K562 (cell line): ENCODE measurements at regions not wholly inside any gene's neighbourhood (a gene's known extent, or its start where the extent isn't known, plus 50 kb on each side); places are given as distances from the start of the nearest gene placed in this dataset.

ENCODE experiments used
- ATAC-seq: fragments of 200-7000 bp; cut with Tn5 transposase; 3 replicates; pipeline ENCODE4 v1.9.1; 2020; ENCODE audit warnings: moderate library complexity
- BruUV-seq: library from RNA; stranded (reverse); fragments of 400-500 nt; replicated peaks from 2 replicates; lab custom pipeline; 2021; lab: Mats Ljungman, UMichigan
- CTCF ChIA-PET: fragments of 300-600 bp; formaldehyde crosslinking; extraction: SDS; loops from one replicate; lab custom pipeline; 2021; ENCODE audit warnings: low intra/inter-chr PET ratio; lab: Yijun Ruan, JAX
- POLR2A ChIA-PET: fragments of 300-600, 350-650 bp; sonication (Branson Sonifier 250); formaldehyde crosslinking; extraction: SDS; loops from one replicate; lab custom pipeline; 2021; ENCODE audit warnings: antibody characterized with exemption, inconsistent platforms; lab: Yijun Ruan, JAX
- DNase-seq, 4 experiments: peaks; one replicate each; pipeline versions ENCODE4 v3.0.0 to v3.0.0-alpha.2; 2011 to 2018; ENCODE audit warnings: low spot score in 3 of 4, mixed read lengths in 3 of 4; ENCODE audit errors: extremely low read depth in 1 of 4
- FAIRE-seq: peaks from 2 replicates; lab custom pipeline; 2011; peaks lifted over from hg19 to GRCh38; lab: Jason Lieb, UNC
- H2AFZ ChIP-seq: 2 replicates; pipeline ENCODE4 v1.6.0; 2011; ENCODE audit warnings: low read depth, low read length, control low read depth, inconsistent platforms
- H3K27ac ChIP-seq: fragments of 200-600 bp; 3 replicates; pipeline ENCODE4 v1.8.0; 2011; ENCODE audit warnings: low read depth, mild to moderate bottlenecking, control low read depth, inconsistent platforms, low read length, moderate library complexity, mixed read lengths; ENCODE audit errors: extremely low read depth
- H3K27me3 ChIP-seq, 2 experiments: fragments of 300-600 bp in 1 of 2; 2 replicates in 1 of 2; 3 replicates in 1 of 2; pipeline versions ENCODE4 v1.6.0 to v1.8.0; 2011; ENCODE audit warnings: inconsistent platforms in 2 of 2, low read length in 2 of 2, mild to moderate bottlenecking in 1 of 2, mixed read lengths in 1 of 2, moderate library complexity in 1 of 2; ENCODE audit not compliant: control insufficient read depth in 2 of 2, insufficient read depth in 2 of 2
- H3K36me3 ChIP-seq: fragments of 300-600 bp; 3 replicates; pipeline ENCODE4 v1.8.0; 2011; ENCODE audit warnings: mild to moderate bottlenecking, low read length, inconsistent platforms; ENCODE audit not compliant: control insufficient read depth, insufficient read depth
- H3K4me1 ChIP-seq, 2 experiments: fragments of 200-600 bp in 1 of 2; replicated peaks in 1 of 2; 2 replicates in 1 of 2; 3 replicates in 1 of 2; pipeline versions ENCODE4 v1.5.1 to v1.8.0; 2011; ENCODE audit warnings: inconsistent platforms in 2 of 2, low read length in 2 of 2, mild to moderate bottlenecking in 1 of 2, mixed read lengths in 1 of 2, moderate library complexity in 1 of 2; ENCODE audit not compliant: control insufficient read depth in 2 of 2, insufficient read depth in 2 of 2
- H3K4me2 ChIP-seq: 2 replicates; pipeline ENCODE4 v1.6.1; 2011; ENCODE audit warnings: low read length, control low read depth, inconsistent platforms, mixed read lengths; ENCODE audit not compliant: insufficient read depth
- H3K4me3 ChIP-seq: fragments of 200-600 bp; sonication (generic), shearing (Covaris generic); 2 replicates; pipeline ENCODE4 v1.5.1; 2016; ENCODE audit warnings: control low read depth, inconsistent platforms
- H3K79me2 ChIP-seq: fragments of 200-600 bp; 3 replicates; pipeline ENCODE4 v1.8.0; 2011; ENCODE audit warnings: low read length, inconsistent platforms; ENCODE audit not compliant: control insufficient read depth, insufficient read depth
- H3K9ac ChIP-seq, 2 experiments: 2 replicates each; pipeline versions ENCODE4 v1.6.0 to v1.6.1; 2011; ENCODE audit warnings: low read depth in 2 of 2, low read length in 2 of 2, control low read depth in 1 of 2, inconsistent platforms in 1 of 2, mild to moderate bottlenecking in 1 of 2, mixed read lengths in 1 of 2; ENCODE audit not compliant: insufficient read depth in 1 of 2
- H3K9me1 ChIP-seq: one replicate; pipeline ENCODE4 v1.6.0; 2011; ENCODE audit warnings: inconsistent platforms, mild to moderate bottlenecking, low read length, moderate library complexity; ENCODE audit not compliant: control insufficient read depth, insufficient read depth
- H3K9me3 ChIP-seq: replicated peaks from 2 replicates; pipeline ENCODE4 v1.5.1; 2011; ENCODE audit warnings: low read depth, low read length, inconsistent platforms; ENCODE audit not compliant: control insufficient read depth, insufficient read depth
- H4K20me1 ChIP-seq: replicated peaks from 2 replicates; pipeline ENCODE4 v1.6.1; 2011; ENCODE audit warnings: low read length, inconsistent platforms, mixed read lengths; ENCODE audit not compliant: control insufficient read depth, insufficient read depth
- BACH1 ChIP-seq: fragments of 200-800 bp; sonication (Bioruptor generic); IDR thresholded peaks from 2 replicates; pipeline ENCODE4 v1.6.1; 2016; ENCODE audit warnings: missing genetic modification characterization, missing compliant biosample characterization
- BCL6 ChIP-seq: fragments of 250-450 bp; sonication (Bioruptor Pico); IDR thresholded peaks from 2 replicates; pipeline ENCODE4 v1.4.0; 2020
- CC2D1A ChIP-seq: fragments of 450-650 bp; IDR thresholded peaks from 2 replicates; pipeline ENCODE4 v1.6.1; 2017; ENCODE audit warnings: mild to moderate bottlenecking
- FOXK1 ChIP-seq: sonication (generic); formaldehyde crosslinking; IDR thresholded peaks from 2 replicates; pipeline ENCODE4 v1.8.0; 2022; ENCODE audit warnings: missing genetic modification reagents, mild to moderate bottlenecking, borderline replicate concordance
- IFI16 ChIP-seq: fragments of 250-450 bp; sonication (Bioruptor Pico); IDR thresholded peaks from 2 replicates; pipeline ENCODE4 v2.1.2; 2022; ENCODE audit warnings: mild to moderate bottlenecking, inconsistent platforms
- RHOXF2B ChIP-seq: fragments of 250-450 bp; sonication (Bioruptor Pico); conservative IDR thresholded peaks from 2 replicates; pipeline ENCODE4 v1.5.1; 2021
- SP1 ChIP-seq: sonication (generic); formaldehyde crosslinking; IDR thresholded peaks from 2 replicates; pipeline ENCODE4 v1.8.1; 2022; ENCODE audit warnings: mild to moderate bottlenecking, missing genetic modification reagents
- SRSF1 ChIP-seq: fragments of 200-400 bp; formaldehyde crosslinking; IDR thresholded peaks from 2 replicates; pipeline ENCODE4 v1.6.1; 2017; ENCODE audit warnings: mild to moderate bottlenecking, low read depth, low read length, moderate library complexity
- ZNF75A ChIP-seq: fragments of 450-650 bp; formaldehyde crosslinking; IDR thresholded peaks from 2 replicates; pipeline ENCODE4 v1.4.0; 2020; ENCODE audit warnings: mild to moderate bottlenecking
- WGBS: fragments of 100-300 bp; shearing (Covaris generic); methylation state at CpG from one replicate; pipeline ENCODE4 v1.1.6; 2016; ENCODE audit warnings: low coverage, mixed read lengths; ENCODE audit not compliant: insufficient coverage; ENCODE audit errors: missing lambda C conversion rate; 5-methylcytosine and 5-hydroxymethylcytosine counted together
- in situ Hi-C: fragments of 300-500 bp; cut with MboI; formaldehyde crosslinking; loops from 4 replicates; pipeline ENCODE4 v1.15.0; 2018; ENCODE audit warnings: inconsistent platforms, mixed read lengths
- intact Hi-C: fragments of 100-400 bp; cut with micrococcal nuclease; formaldehyde crosslinking; loops from 2 replicates; pipeline ENCODE4 v1.14.2; 2022
- TF ChIP-seq, protein P1 (sequence below), 2 experiments: fragments of 150-350 bp in 1 of 2; IDR thresholded peaks; 2 replicates each; pipeline ENCODE4 v1.6.1; 2012 to 2016; ENCODE audit warnings: low read depth in 2 of 2, low read length in 2 of 2, mild to moderate bottlenecking in 1 of 2, moderate library complexity in 1 of 2
- TF ChIP-seq, protein P2 (sequence below): sonication (generic); formaldehyde crosslinking; IDR thresholded peaks from 2 replicates; pipeline ENCODE4 v1.4.0; 2020; ENCODE audit warnings: mild to moderate bottlenecking, missing genetic modification reagents
- TF ChIP-seq, protein P3 (sequence below): fragments of 450-650 bp; IDR thresholded peaks from 2 replicates; pipeline ENCODE4 v1.7.1; 2018; ENCODE audit warnings: mild to moderate bottlenecking, low read depth; ENCODE audit not compliant: partially characterized antibody
- TF ChIP-seq, protein P4 (sequence below): fragments of 450-650 bp; IDR thresholded peaks from 2 replicates; pipeline ENCODE4 v1.6.1; 2016; ENCODE audit warnings: antibody characterized with exemption

DNA sequence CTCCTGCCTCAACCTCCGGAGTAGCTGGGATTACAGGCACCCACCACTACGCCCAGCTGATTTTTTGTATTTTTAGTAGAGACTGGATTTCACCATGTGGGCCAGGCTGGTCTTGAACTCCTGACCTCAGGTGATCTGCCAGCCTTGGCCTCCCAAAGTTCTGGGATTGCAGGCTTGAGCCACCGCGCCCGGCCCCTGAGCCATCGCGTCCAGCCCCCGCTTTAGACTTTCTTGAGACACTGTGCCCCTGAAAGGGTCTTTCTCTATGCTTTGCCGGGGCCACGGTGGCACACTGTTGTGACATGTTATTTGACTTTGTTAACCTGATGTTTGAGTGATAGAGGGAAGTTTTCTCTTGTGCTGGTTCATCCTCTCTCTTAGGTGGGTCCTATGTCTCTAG, 186.4 kb downstream of the BTG1 start:
- ChIA-PET CTCF (no interaction called here), POLR2A (no interaction called here)
- Histone ChIP-seq H3K9me3 (no peaks in the 10 kb centered on the region), H3K27ac (no peak overlapping the region), H3K9ac (no peak overlapping the region), H3K79me2 (no peaks in the 10 kb centered on the region), H3K4me1 (no peaks in the 10 kb centered on the region), H4K20me1 (no peaks in the 10 kb centered on the region), H3K27me3 (no peaks in the 10 kb centered on the region), H3K9me1 (no peaks in the 10 kb centered on the region), H2AFZ (no peak overlapping the region), H3K4me2 (no peak overlapping the region), H3K36me3 (no peaks in the 10 kb centered on the region), H3K4me3 (no peak overlapping the region)
- FAIRE-seq (no peak), ATAC-seq (no peak), DNase-seq (no peak)
- BruUV-seq = no TSS peak
- in situ Hi-C loops (no loop called here), intact Hi-C loops (no loop called here)
- 67% methylated on average over 9 of the region's 10 CpGs for WGBS
- TF ChIP-seq SRSF1 = no peak
- TF ChIP-seq, protein P1, sequence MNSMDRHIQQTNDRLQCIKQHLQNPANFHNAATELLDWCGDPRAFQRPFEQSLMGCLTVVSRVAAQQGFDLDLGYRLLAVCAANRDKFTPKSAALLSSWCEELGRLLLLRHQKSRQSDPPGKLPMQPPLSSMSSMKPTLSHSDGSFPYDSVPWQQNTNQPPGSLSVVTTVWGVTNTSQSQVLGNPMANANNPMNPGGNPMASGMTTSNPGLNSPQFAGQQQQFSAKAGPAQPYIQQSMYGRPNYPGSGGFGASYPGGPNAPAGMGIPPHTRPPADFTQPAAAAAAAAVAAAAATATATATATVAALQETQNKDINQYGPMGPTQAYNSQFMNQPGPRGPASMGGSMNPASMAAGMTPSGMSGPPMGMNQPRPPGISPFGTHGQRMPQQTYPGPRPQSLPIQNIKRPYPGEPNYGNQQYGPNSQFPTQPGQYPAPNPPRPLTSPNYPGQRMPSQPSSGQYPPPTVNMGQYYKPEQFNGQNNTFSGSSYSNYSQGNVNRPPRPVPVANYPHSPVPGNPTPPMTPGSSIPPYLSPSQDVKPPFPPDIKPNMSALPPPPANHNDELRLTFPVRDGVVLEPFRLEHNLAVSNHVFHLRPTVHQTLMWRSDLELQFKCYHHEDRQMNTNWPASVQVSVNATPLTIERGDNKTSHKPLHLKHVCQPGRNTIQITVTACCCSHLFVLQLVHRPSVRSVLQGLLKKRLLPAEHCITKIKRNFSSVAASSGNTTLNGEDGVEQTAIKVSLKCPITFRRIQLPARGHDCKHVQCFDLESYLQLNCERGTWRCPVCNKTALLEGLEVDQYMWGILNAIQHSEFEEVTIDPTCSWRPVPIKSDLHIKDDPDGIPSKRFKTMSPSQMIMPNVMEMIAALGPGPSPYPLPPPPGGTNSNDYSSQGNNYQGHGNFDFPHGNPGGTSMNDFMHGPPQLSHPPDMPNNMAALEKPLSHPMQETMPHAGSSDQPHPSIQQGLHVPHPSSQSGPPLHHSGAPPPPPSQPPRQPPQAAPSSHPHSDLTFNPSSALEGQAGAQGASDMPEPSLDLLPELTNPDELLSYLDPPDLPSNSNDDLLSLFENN (IDR thresholded peaks at IDR 0.05; ENCODE audit: low read depth in 2 of 2, low read length in 2 of 2) = no peak
- no peak for TF ChIP-seq ZNF75A
- no peak for TF ChIP-seq BACH1 (tag)
- TF ChIP-seq SP1 (CRISPR knock-in tag) = no peak
- TF ChIP-seq, protein P2, sequence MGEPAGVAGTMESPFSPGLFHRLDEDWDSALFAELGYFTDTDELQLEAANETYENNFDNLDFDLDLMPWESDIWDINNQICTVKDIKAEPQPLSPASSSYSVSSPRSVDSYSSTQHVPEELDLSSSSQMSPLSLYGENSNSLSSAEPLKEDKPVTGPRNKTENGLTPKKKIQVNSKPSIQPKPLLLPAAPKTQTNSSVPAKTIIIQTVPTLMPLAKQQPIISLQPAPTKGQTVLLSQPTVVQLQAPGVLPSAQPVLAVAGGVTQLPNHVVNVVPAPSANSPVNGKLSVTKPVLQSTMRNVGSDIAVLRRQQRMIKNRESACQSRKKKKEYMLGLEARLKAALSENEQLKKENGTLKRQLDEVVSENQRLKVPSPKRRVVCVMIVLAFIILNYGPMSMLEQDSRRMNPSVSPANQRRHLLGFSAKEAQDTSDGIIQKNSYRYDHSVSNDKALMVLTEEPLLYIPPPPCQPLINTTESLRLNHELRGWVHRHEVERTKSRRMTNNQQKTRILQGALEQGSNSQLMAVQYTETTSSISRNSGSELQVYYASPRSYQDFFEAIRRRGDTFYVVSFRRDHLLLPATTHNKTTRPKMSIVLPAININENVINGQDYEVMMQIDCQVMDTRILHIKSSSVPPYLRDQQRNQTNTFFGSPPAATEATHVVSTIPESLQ = no peak
- TF ChIP-seq CC2D1A = no peak
- no peak for TF ChIP-seq BCL6 (CRISPR knock-in tag)
- no peak for TF ChIP-seq IFI16 (CRISPR knock-in tag)
- TF ChIP-seq, protein P3, sequence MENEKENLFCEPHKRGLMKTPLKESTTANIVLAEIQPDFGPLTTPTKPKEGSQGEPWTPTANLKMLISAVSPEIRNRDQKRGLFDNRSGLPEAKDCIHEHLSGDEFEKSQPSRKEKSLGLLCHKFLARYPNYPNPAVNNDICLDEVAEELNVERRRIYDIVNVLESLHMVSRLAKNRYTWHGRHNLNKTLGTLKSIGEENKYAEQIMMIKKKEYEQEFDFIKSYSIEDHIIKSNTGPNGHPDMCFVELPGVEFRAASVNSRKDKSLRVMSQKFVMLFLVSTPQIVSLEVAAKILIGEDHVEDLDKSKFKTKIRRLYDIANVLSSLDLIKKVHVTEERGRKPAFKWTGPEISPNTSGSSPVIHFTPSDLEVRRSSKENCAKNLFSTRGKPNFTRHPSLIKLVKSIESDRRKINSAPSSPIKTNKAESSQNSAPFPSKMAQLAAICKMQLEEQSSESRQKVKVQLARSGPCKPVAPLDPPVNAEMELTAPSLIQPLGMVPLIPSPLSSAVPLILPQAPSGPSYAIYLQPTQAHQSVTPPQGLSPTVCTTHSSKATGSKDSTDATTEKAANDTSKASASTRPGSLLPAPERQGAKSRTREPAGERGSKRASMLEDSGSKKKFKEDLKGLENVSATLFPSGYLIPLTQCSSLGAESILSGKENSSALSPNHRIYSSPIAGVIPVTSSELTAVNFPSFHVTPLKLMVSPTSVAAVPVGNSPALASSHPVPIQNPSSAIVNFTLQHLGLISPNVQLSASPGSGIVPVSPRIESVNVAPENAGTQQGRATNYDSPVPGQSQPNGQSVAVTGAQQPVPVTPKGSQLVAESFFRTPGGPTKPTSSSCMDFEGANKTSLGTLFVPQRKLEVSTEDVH = no peak
- TF ChIP-seq, protein P4, sequence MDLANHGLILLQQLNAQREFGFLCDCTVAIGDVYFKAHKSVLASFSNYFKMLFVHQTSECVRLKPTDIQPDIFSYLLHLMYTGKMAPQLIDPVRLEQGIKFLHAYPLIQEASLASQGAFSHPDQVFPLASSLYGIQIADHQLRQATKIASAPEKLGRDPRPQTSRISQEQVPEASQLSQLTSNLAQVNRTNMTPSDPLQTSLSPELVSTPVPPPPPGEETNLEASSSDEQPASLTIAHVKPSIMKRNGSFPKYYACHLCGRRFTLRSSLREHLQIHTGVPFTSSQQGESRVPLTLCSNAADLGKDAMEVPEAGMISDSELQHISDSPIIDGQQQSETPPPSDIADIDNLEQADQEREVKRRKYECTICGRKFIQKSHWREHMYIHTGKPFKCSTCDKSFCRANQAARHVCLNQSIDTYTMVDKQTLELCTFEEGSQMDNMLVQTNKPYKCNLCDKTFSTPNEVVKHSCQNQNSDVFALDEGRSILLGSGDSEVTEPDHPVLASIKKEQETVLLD = no peak
- no peak for TF ChIP-seq RHOXF2B (CRISPR knock-in tag)
- no peak for TF ChIP-seq FOXK1 (CRISPR knock-in tag)
